ENCODE measurements at regions not wholly inside any gene's neighbourhood (a gene's known extent, or its start where the extent isn't known, plus 50 kb on each side); places are given as distances from the start of the nearest gene placed in this dataset.

DNA sequence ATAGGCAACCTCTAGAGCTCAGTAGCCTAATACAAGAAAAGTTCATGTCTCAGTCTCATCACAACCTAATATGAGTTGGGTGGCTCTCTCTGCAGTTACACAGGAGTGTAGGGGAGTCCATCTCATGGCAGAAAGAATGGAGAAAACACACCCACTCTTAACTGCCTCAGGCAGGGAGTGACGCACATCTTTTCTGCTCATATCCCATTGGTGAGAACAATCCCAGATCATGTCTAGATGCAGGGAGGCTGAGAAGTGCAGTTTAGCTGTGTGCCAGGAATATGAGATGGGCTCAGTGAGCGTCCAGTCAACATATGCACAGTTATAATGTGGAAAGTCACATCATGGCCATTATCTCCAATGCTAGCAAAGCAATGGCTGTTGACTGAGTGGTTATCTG lies 59.3 kb upstream of the KCNA5 start:
- no peaks in the 10 kb centered on the region for H3K36me3 ChIP-seq
- TF ChIP-seq, protein P1, sequence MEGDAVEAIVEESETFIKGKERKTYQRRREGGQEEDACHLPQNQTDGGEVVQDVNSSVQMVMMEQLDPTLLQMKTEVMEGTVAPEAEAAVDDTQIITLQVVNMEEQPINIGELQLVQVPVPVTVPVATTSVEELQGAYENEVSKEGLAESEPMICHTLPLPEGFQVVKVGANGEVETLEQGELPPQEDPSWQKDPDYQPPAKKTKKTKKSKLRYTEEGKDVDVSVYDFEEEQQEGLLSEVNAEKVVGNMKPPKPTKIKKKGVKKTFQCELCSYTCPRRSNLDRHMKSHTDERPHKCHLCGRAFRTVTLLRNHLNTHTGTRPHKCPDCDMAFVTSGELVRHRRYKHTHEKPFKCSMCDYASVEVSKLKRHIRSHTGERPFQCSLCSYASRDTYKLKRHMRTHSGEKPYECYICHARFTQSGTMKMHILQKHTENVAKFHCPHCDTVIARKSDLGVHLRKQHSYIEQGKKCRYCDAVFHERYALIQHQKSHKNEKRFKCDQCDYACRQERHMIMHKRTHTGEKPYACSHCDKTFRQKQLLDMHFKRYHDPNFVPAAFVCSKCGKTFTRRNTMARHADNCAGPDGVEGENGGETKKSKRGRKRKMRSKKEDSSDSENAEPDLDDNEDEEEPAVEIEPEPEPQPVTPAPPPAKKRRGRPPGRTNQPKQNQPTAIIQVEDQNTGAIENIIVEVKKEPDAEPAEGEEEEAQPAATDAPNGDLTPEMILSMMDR (IDR thresholded peaks at IDR 0.05): no peak
- no peak overlapping the region for H3K27ac ChIP-seq
- H3K4me3 ChIP-seq: no peak overlapping the region
- no peaks in the 10 kb centered on the region for H3K4me1 ChIP-seq
- ATAC-seq (no peak), DNase-seq (no peak)
- H3K27me3 ChIP-seq (ENCODE audit: low read depth): peaks cover 47% of the 10 kb centered on the region
- intact Hi-C loops (cut with DNase I): no loop called here
- no peaks in the 10 kb centered on the region for H3K9me3 ChIP-seq

DNA sequence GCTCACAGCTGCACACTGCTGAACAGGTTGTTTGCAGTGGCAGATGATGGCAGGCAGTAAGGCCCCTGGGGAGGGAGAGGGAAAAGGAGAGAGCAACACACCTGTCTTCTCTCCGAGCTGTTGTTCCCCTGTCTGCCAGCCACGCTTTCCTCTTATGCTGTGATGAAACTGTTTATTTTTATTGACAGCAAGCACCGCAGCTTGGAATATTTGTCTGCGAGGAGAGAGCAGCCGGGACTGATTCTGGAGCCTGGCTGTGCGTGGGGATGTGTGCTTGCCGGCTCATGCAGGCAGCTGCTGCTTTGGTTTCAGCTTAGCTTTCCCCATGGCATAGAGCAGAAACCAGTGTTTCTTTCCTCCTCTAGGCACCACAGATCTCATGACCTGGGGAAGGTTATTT lies 58.7 kb upstream of the KCNA5 start:
- Histone ChIP-seq H3K36me3 (no peaks in the 10 kb centered on the region), H3K9me3 (no peaks in the 10 kb centered on the region), H3K4me1 (no peaks in the 10 kb centered on the region), H3K27me3 (ENCODE audit: low read depth) (peaks cover 46% of the 10 kb centered on the region), H3K4me3 (no peak overlapping the region), H3K27ac (no peak overlapping the region)
- ATAC-seq (no peak), DNase-seq (no peak)
- TF ChIP-seq, protein P1 (IDR thresholded peaks at IDR 0.05): no peak
- intact Hi-C loops (cut with DNase I): no loop called here

DNA sequence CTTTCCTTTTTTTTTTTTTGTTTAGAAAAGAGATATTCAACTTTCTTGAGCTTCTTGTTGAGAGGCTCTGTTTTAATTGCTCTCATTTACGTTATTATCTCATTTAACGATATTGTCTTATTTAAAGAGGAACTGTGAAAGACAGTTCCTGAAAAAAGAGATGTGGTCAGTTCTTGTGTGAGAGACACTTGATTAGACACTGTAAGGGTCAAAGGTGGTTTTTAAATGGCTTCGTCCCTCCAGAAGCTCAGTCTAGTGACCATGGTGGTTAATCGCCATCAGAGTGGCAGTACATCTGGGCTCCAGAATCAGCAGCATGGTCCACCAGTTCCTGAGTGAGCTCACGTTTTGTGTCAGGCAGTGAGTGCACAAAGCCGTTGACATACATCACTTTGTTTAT lies 57.9 kb upstream of the KCNA5 start:
- no peak overlapping the region for H3K4me3 ChIP-seq
- H3K36me3 ChIP-seq: no peaks in the 10 kb centered on the region
- no peak overlapping the region for H3K27ac ChIP-seq
- TF ChIP-seq, protein P1 (IDR thresholded peaks at IDR 0.05): no peak
- ATAC-seq (no peak), DNase-seq (no peak)
- H3K27me3 ChIP-seq (ENCODE audit: low read depth): peaks cover 52% of the 10 kb centered on the region
- no peaks in the 10 kb centered on the region for H3K9me3 ChIP-seq
- H3K4me1 ChIP-seq: no peaks in the 10 kb centered on the region
- intact Hi-C loops (cut with DNase I): no loop called here

DNA sequence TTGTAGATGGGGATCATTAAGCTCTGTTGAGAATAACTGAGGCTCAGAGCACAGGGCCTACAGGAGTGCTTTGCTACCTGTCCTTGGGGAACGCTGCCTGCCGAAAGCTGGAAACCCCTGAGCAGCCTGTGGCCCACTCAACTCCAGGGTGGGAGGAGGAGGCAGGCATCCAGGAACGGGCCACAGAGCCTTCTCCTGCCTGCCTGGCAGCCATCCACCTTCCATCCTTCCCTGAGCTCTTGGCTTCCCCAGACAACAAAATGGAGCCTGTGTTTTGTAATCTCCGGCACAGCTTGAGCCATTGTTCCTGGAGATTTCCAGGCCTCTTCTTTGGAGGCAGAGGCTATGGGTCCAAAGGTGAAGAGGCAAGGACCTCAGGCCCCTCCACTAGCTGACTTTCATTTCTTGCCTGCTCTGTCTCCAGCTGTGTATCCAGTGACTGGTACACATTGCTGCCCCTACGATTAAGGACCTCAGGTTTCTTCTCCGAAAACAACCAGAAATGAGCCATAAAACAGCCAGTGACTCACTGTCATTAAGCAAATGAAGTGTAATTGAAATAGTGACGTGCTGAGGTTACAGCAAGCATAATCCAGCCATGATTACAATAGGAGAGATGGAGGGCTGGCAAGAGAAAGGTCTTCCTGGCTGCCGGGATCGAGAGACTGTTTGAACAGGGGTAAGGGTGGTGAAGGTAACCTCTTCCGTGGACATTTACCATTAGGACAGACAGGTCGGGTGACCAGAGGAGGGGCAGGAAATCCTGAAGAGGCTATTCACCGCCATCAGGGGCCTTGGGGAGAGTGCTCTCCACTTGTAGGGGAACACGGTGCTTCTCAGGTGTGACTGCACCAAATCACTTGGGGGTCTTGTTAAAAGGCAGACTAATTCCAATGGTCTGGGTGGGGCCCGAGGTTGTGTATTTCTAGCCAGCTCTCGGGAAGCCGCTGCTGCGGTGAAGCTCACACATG lies 56.3 kb upstream of the KCNA5 start:
- Histone ChIP-seq H3K36me3 (no peaks in the 10 kb centered on the region), H3K9me3 (no peaks in the 10 kb centered on the region), H3K27me3 (ENCODE audit: low read depth) (peaks cover 57% of the 10 kb centered on the region), H3K4me3 (no peak overlapping the region), H3K27ac (no peak overlapping the region), H3K4me1 (no peaks in the 10 kb centered on the region)
- no peak for DNase-seq
- intact Hi-C loops (cut with DNase I): no loop called here
- ATAC-seq: no peak
- TF ChIP-seq, protein P1 (IDR thresholded peaks at IDR 0.05): no peak

DNA sequence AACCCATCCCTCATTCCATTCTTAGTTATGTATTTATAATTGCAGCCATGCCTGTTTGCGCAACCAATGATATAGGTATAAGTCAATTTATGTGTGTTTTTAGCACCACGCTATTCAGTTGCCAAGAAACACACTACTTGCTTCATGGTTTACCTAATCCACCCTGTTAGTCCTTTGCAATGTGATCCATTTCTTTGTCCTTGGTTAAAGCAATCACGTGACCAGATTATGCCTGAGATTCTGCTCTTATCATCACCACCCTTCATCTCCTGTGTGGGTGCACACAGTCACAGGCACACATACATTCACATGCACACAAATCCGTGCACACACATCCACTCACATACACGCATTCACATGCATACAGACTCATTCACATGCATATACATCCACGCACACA lies 52.3 kb upstream of the KCNA5 start:
- ATAC-seq (no peak), DNase-seq (no peak)
- Histone ChIP-seq H3K36me3 (no peaks in the 10 kb centered on the region), H3K4me3 (no peak overlapping the region), H3K9me3 (no peaks in the 10 kb centered on the region), H3K27me3 (ENCODE audit: low read depth) (peaks cover 58% of the 10 kb centered on the region), H3K4me1 (no peaks in the 10 kb centered on the region), H3K27ac (no peak overlapping the region)
- TF ChIP-seq, protein P1 (IDR thresholded peaks at IDR 0.05): no peak
- intact Hi-C loops (cut with DNase I): no loop called here
